ENCODE measurements at regions not wholly inside any gene's neighbourhood (a gene's known extent, or its start where the extent isn't known, plus 50 kb on each side); places are given as distances from the start of the nearest gene placed in this dataset.
"Not testable (repeated sequence)": the region's sequence is repeated elsewhere in the genome, so short reads cannot be mapped to it uniquely, and the experiment has no call there.

GRCh38 chr15:25173241-25174028, 218.6 kb downstream of the SNRPN start:
- TF ChIP-seq CTCF (IDR thresholded peaks at IDR 0.05; ENCODE audit: insufficient read depth, low read length, poor library complexity, severe bottlenecking) = no peak
- H3K36me3 ChIP-seq (ENCODE audit: control insufficient read depth, insufficient read depth, low read length) = no peaks in the 10 kb centered on the region
- no peak overlapping the region for H3K4me3 ChIP-seq (ENCODE audit: low read depth, low read length)
- no peaks in the 10 kb centered on the region for H3K27me3 ChIP-seq (ENCODE audit: control insufficient read depth, insufficient read depth, low read length)
- no peak for DNase-seq (ENCODE audit: low read depth)

- DNase-seq (ENCODE audit: low read depth); H3K36me3 ChIP-seq (ENCODE audit: control insufficient read depth, insufficient read depth, low read length); H3K27me3 ChIP-seq (ENCODE audit: control insufficient read depth, insufficient read depth, low read length); H3K4me3 ChIP-seq (ENCODE audit: low read depth, low read length): not testable (repeated sequence)
Measured at GRCh38 chr15:25174149-25174548, 219.4 kb downstream of the SNRPN start.

- no peak for TF ChIP-seq CTCF (IDR thresholded peaks at IDR 0.05; ENCODE audit: insufficient read depth, low read length, poor library complexity, severe bottlenecking)
- Histone ChIP-seq H3K27me3 (ENCODE audit: control insufficient read depth, insufficient read depth, low read length) (no peaks in the 10 kb centered on the region), H3K36me3 (ENCODE audit: control insufficient read depth, insufficient read depth, low read length) (no peaks in the 10 kb centered on the region), H3K4me3 (ENCODE audit: low read depth, low read length) (no peak overlapping the region)
- DNase-seq (ENCODE audit: low read depth) = no peak
Measured at GRCh38 chr15:25175033-25175788, 220.4 kb downstream of the SNRPN start.

GRCh38 chr15:25175789-25176615, 221.2 kb downstream of the SNRPN start:
- DNase-seq (ENCODE audit: low read depth) = no peak
- no peaks in the 10 kb centered on the region for H3K36me3 ChIP-seq (ENCODE audit: control insufficient read depth, insufficient read depth, low read length)
- no peak overlapping the region for H3K4me3 ChIP-seq (ENCODE audit: low read depth, low read length)
- H3K27me3 ChIP-seq (ENCODE audit: control insufficient read depth, insufficient read depth, low read length) = no peaks in the 10 kb centered on the region
- no peak for TF ChIP-seq CTCF (IDR thresholded peaks at IDR 0.05; ENCODE audit: insufficient read depth, low read length, poor library complexity, severe bottlenecking)

GRCh38 chr15:25176616-25176923, 221.8 kb downstream of the SNRPN start:
- no peaks in the 10 kb centered on the region for H3K27me3 ChIP-seq (ENCODE audit: control insufficient read depth, insufficient read depth, low read length)
- no peak for DNase-seq (ENCODE audit: low read depth)
- no peak for TF ChIP-seq CTCF (IDR thresholded peaks at IDR 0.05; ENCODE audit: insufficient read depth, low read length, poor library complexity, severe bottlenecking)
- no peak overlapping the region for H3K4me3 ChIP-seq (ENCODE audit: low read depth, low read length)
- no peaks in the 10 kb centered on the region for H3K36me3 ChIP-seq (ENCODE audit: control insufficient read depth, insufficient read depth, low read length)

Data from kidney epithelial cell (primary cell).